WTC11 (cell line): ENCODE measurements at regions not wholly inside any gene's neighbourhood (a gene's known extent, or its start where the extent isn't known, plus 50 kb on each side); places are given as distances from the start of the nearest gene placed in this dataset.

Experiments used
- ATAC-seq: fragments of 200-7000 bp; cut with Tn5 transposase; 2 replicates; pipeline ENCODE4 v1.10.0; 2021; ENCODE audit warnings: mild to moderate bottlenecking, moderate library complexity
- CTCF ChIA-PET: fragments of 300-600 bp; sonication (Branson Sonifier 250); formaldehyde crosslinking; loops from one replicate; lab custom pipeline; 2021; ENCODE audit warnings: antibody characterized with exemption; lab: Charles Lee
- POLR2A ChIA-PET: fragments of 350-600 bp; sonication (Branson Sonifier 250); formaldehyde crosslinking; loops from one replicate; lab custom pipeline; 2021; ENCODE audit warnings: antibody characterized with exemption; lab: Charles Lee
- DNase-seq: peaks from one replicate; pipeline ENCODE4 v3.0.0; 2021; ENCODE audit warnings: low spot score
- H3K27ac Mint-ChIP-seq: 2 replicates; pipeline ENCODE4 v1.8.0; 2021; ENCODE audit warnings: mixed read lengths
- H3K27me3 Mint-ChIP-seq: 2 replicates; pipeline ENCODE4 v1.8.0; 2021; ENCODE audit warnings: low read depth, mild to moderate bottlenecking, moderate library complexity, mixed read lengths
- H3K36me3 Mint-ChIP-seq: 2 replicates; pipeline ENCODE4 v1.8.0; 2021; ENCODE audit warnings: mixed read lengths
- H3K4me1 Mint-ChIP-seq: 2 replicates; pipeline ENCODE4 v1.8.0; 2022; ENCODE audit warnings: mixed read lengths
- H3K4me3 Mint-ChIP-seq: 2 replicates; pipeline ENCODE4 v1.8.0; 2021; ENCODE audit warnings: mild to moderate bottlenecking, moderate library complexity, mixed read lengths
- H3K9me3 Mint-ChIP-seq: 2 replicates; pipeline ENCODE4 v1.8.0; 2021; ENCODE audit warnings: mixed read lengths
- AR ChIP-seq: fragments of 250-450 bp; sonication (Bioruptor Pico); IDR thresholded peaks from 2 replicates; pipeline ENCODE4 v1.9.0; 2021; ENCODE audit warnings: mild to moderate bottlenecking
- ATF3 ChIP-seq: sonication (generic); formaldehyde crosslinking; conservative IDR thresholded peaks from 2 replicates; pipeline ENCODE4 v1.8.1; 2022; ENCODE audit warnings: mild to moderate bottlenecking, missing genetic modification reagents
- CREB1 ChIP-seq: sonication (generic); formaldehyde crosslinking; IDR thresholded peaks from 2 replicates; pipeline ENCODE4 v1.8.0; 2023; ENCODE audit warnings: mild to moderate bottlenecking, missing genetic modification reagents
- CREM ChIP-seq: sonication (generic); formaldehyde crosslinking; IDR thresholded peaks from 2 replicates; pipeline ENCODE4 v1.8.1; 2022; ENCODE audit warnings: mild to moderate bottlenecking, missing genetic modification reagents, moderate library complexity
- CTCF ChIP-seq: fragments of 200-600 bp; IDR thresholded peaks from 2 replicates; pipeline ENCODE4 v1.8.0; 2022; ENCODE audit warnings: antibody characterized with exemption
- ELF4 ChIP-seq: sonication (generic); formaldehyde crosslinking; IDR thresholded peaks from 2 replicates; pipeline ENCODE4 v1.8.1; 2022; ENCODE audit warnings: low read depth, mild to moderate bottlenecking, moderate library complexity, missing genetic modification reagents
- ESRRA ChIP-seq: sonication (generic); formaldehyde crosslinking; IDR thresholded peaks from 2 replicates; pipeline ENCODE4 v1.8.1; 2022; ENCODE audit warnings: mild to moderate bottlenecking, missing genetic modification reagents, borderline replicate concordance
- FOXP1 ChIP-seq: sonication (generic); formaldehyde crosslinking; IDR thresholded peaks from 2 replicates; pipeline ENCODE4 v1.8.0; 2022; ENCODE audit warnings: missing genetic modification reagents, mild to moderate bottlenecking, moderate library complexity, borderline replicate concordance
- IRF2 ChIP-seq: sonication (generic); formaldehyde crosslinking; IDR thresholded peaks from 2 replicates; pipeline ENCODE4 v1.8.0; 2022; ENCODE audit warnings: low read depth, missing genetic modification reagents, borderline replicate concordance
- JAZF1 ChIP-seq: fragments of 250-450 bp; sonication (Bioruptor Pico); IDR thresholded peaks from 2 replicates; pipeline ENCODE4 v1.9.0; 2021; ENCODE audit warnings: moderate library complexity, mild to moderate bottlenecking, inconsistent platforms
- NFYB ChIP-seq: sonication (generic); formaldehyde crosslinking; conservative IDR thresholded peaks from 2 replicates; pipeline ENCODE4 v1.8.0; 2022; ENCODE audit warnings: low read depth, missing genetic modification reagents
- NR3C1 ChIP-seq: sonication (generic); formaldehyde crosslinking; conservative IDR thresholded peaks from 2 replicates; pipeline ENCODE4 v1.8.1; 2023; ENCODE audit warnings: low read depth, mild to moderate bottlenecking, missing genetic modification reagents
- OVOL2 ChIP-seq: fragments of 250-450 bp; sonication (Bioruptor Pico); IDR thresholded peaks from 2 replicates; pipeline ENCODE4 v1.9.0; 2021; ENCODE audit warnings: mild to moderate bottlenecking, borderline replicate concordance
- SOX15 ChIP-seq: fragments of 250-450 bp; sonication (Bioruptor Pico); IDR thresholded peaks from 2 replicates; pipeline ENCODE4 v1.9.0; 2021; ENCODE audit warnings: mild to moderate bottlenecking
- SP1 ChIP-seq: sonication (generic); formaldehyde crosslinking; conservative IDR thresholded peaks from 2 replicates; pipeline ENCODE4 v1.8.1; 2022; ENCODE audit warnings: missing genetic modification reagents
- STAT6 ChIP-seq: sonication (generic); formaldehyde crosslinking; conservative IDR thresholded peaks from 2 replicates; pipeline ENCODE4 v1.8.1; 2023; ENCODE audit warnings: mild to moderate bottlenecking, low read depth, missing genetic modification reagents, moderate library complexity
- TCF7 ChIP-seq: sonication (generic); formaldehyde crosslinking; IDR thresholded peaks from 2 replicates; pipeline ENCODE4 v1.8.0; 2022; ENCODE audit warnings: mild to moderate bottlenecking, low read depth, missing genetic modification reagents, moderate library complexity
- TEAD1 ChIP-seq: sonication (generic); formaldehyde crosslinking; IDR thresholded peaks from 2 replicates; pipeline ENCODE4 v1.8.0; 2022; ENCODE audit warnings: mild to moderate bottlenecking, missing genetic modification reagents
- TP53 ChIP-seq: sonication (generic); formaldehyde crosslinking; IDR thresholded peaks from 2 replicates; pipeline ENCODE4 v1.8.1; 2023; ENCODE audit warnings: mild to moderate bottlenecking, missing genetic modification reagents
- USF2 ChIP-seq: sonication (generic); formaldehyde crosslinking; IDR thresholded peaks from 2 replicates; pipeline ENCODE4 v1.8.1; 2023; ENCODE audit warnings: mild to moderate bottlenecking, missing genetic modification reagents, moderate library complexity
- ZNF121 ChIP-seq: sonication (generic); formaldehyde crosslinking; IDR thresholded peaks from 2 replicates; pipeline ENCODE4 v1.8.0; 2023; ENCODE audit warnings: missing genetic modification reagents
- ZNF138 ChIP-seq: sonication (generic); formaldehyde crosslinking; conservative IDR thresholded peaks from 2 replicates; pipeline ENCODE4 v1.8.1; 2022; ENCODE audit warnings: mild to moderate bottlenecking, moderate library complexity, missing genetic modification reagents
- ZNF219 ChIP-seq: sonication (generic); formaldehyde crosslinking; IDR thresholded peaks from 2 replicates; pipeline ENCODE4 v1.8.0; 2023; ENCODE audit warnings: missing genetic modification reagents, mild to moderate bottlenecking, borderline replicate concordance
- ZNF263 ChIP-seq: sonication (generic); formaldehyde crosslinking; IDR thresholded peaks from 2 replicates; pipeline ENCODE4 v1.8.1; 2022; ENCODE audit warnings: low read depth, mild to moderate bottlenecking, moderate library complexity, missing genetic modification reagents
- ZNF416 ChIP-seq: fragments of 250-450 bp; sonication (Bioruptor Pico); IDR thresholded peaks from 2 replicates; pipeline ENCODE4 v1.9.0; 2021; ENCODE audit warnings: mild to moderate bottlenecking, inconsistent platforms
- ZNF671 ChIP-seq: fragments of 250-450 bp; sonication (Bioruptor Pico); IDR thresholded peaks from 2 replicates; pipeline ENCODE4 v1.8.0; 2021; ENCODE audit warnings: mild to moderate bottlenecking

- no peaks in the 10 kb centered on the region for H3K4me1 Mint-ChIP-seq
- TF ChIP-seq TEAD1 (no peak), CREM (CRISPR knock-in tag) (no peak), OVOL2 (CRISPR knock-in tag) (no peak), SOX15 (CRISPR knock-in tag) (no peak), AR (no peak), ELF4 (CRISPR knock-in tag) (no peak), NR3C1 (CRISPR knock-in tag) (no peak), ATF3 (CRISPR knock-in tag) (no peak), ZNF671 (CRISPR knock-in tag) (no peak), ZNF219 (CRISPR knock-in tag) (no peak), NFYB (no peak), TCF7 (no peak), USF2 (CRISPR knock-in tag) (no peak), CTCF (no peak), ZNF416 (CRISPR knock-in tag) (no peak), TP53 (CRISPR knock-in tag) (no peak), ESRRA (CRISPR knock-in tag) (no peak)
- TF ChIP-seq, all 79 proteins: peak for 0
- ATAC-seq (no peak), DNase-seq (no peak)
- H3K9me3 Mint-ChIP-seq: no peaks in the 10 kb centered on the region
- ChIA-PET CTCF (no interaction called here), POLR2A (no interaction called here)
- H3K4me3 Mint-ChIP-seq: no peak overlapping the region
- H3K27ac Mint-ChIP-seq: no peak overlapping the region
- no peaks in the 10 kb centered on the region for H3K36me3 Mint-ChIP-seq
- H3K27me3 Mint-ChIP-seq: no peaks in the 10 kb centered on the region; the same call in 1 of the 2 replicates
Measured at GRCh38 chr11:29315275-29315674, 701.6 kb downstream of the KCNA4 start.

GRCh38 chr11:29314211-29314610, 702.6 kb downstream of the KCNA4 start:
- H3K27me3 Mint-ChIP-seq: no peaks in the 10 kb centered on the region; the same call in 1 of the 2 replicates
- TF ChIP-seq IRF2 (CRISPR knock-in tag): no peak
- TF ChIP-seq ZNF121 (CRISPR knock-in tag): no peak
- TF ChIP-seq SOX15 (CRISPR knock-in tag): no peak
- TF ChIP-seq ZNF263 (CRISPR knock-in tag): no peak
- TF ChIP-seq CREM (CRISPR knock-in tag): no peak
- TF ChIP-seq CREB1 (CRISPR knock-in tag): no peak
- TF ChIP-seq SP1 (CRISPR knock-in tag): no peak
- TF ChIP-seq FOXP1 (CRISPR knock-in tag): no peak
- TF ChIP-seq JAZF1 (CRISPR knock-in tag): no peak
- no peak for TF ChIP-seq STAT6 (CRISPR knock-in tag)
- no peak for TF ChIP-seq ZNF138 (CRISPR knock-in tag)
- no peak for TF ChIP-seq TCF7
- TF ChIP-seq, all 79 proteins: peak for 0
- ATAC-seq (no peak), DNase-seq (no peak)
- no peaks in the 10 kb centered on the region for H3K36me3 Mint-ChIP-seq
- no peaks in the 10 kb centered on the region for H3K4me1 Mint-ChIP-seq
- POLR2A ChIA-PET: no interaction called here
- H3K27ac Mint-ChIP-seq: no peak overlapping the region
- H3K4me3 Mint-ChIP-seq: no peak overlapping the region
- H3K9me3 Mint-ChIP-seq: no peaks in the 10 kb centered on the region
- CTCF ChIA-PET: no interaction called here
